Endothelial cell of umbilical vein (primary cell): ENCODE measurements at regions not wholly inside any gene's neighbourhood (a gene's known extent, or its start where the extent isn't known, plus 50 kb on each side); places are given as distances from the start of the nearest gene placed in this dataset.

Experiments
- BruUV-seq: library from RNA; stranded (reverse); fragments of 400-500 nt; replicated peaks from 2 replicates; lab custom pipeline; 2021; lab: Mats Ljungman, UMichigan
- CTCF ChIA-PET: fragments of 300-600, 350-600 bp; sonication (Branson Sonifier 250); formaldehyde crosslinking; loops from one replicate; lab custom pipeline; 2021; ENCODE audit warnings: antibody characterized with exemption, inconsistent platforms; lab: Charles Lee
- POLR2A ChIA-PET: fragments of 300-600, 350-600 bp; sonication (Branson Sonifier 250); formaldehyde crosslinking; loops from one replicate; lab custom pipeline; 2021; ENCODE audit warnings: antibody characterized with exemption, inconsistent platforms; lab: Charles Lee
- DNase-seq: peaks from one replicate; pipeline ENCODE4 v3.0.0-alpha.2; 2011; ENCODE audit warnings: low read depth, low spot score
- FAIRE-seq: peaks from 2 replicates; lab custom pipeline; 2011; peaks lifted over from hg19 to GRCh38; lab: Jason Lieb, UNC
- H2AFZ ChIP-seq: 2 replicates; pipeline ENCODE4 v1.6.0; 2012; ENCODE audit warnings: low read depth, low read length, control low read depth, inconsistent platforms
- H3K27ac ChIP-seq: 2 replicates; pipeline ENCODE4 v1.5.1; 2011; ENCODE audit warnings: low read depth, mild to moderate bottlenecking, control low read depth, low read length, moderate library complexity; ENCODE audit not compliant: insufficient read depth
- H3K27me3 ChIP-seq, 2 experiments: 2 replicates each; pipeline versions ENCODE4 v1.6.0 to v1.6.1; 2011; ENCODE audit warnings: low read length in 2 of 2, mixed read lengths in 1 of 2; ENCODE audit not compliant: control insufficient read depth in 2 of 2, insufficient read depth in 2 of 2
- H3K36me3 ChIP-seq, 2 experiments: 2 replicates in 1 of 2; 3 replicates in 1 of 2; pipeline ENCODE4 v1.5.1; 2011; ENCODE audit warnings: low read length in 2 of 2, mild to moderate bottlenecking in 1 of 2, moderate library complexity in 1 of 2; ENCODE audit not compliant: control insufficient read depth in 2 of 2, insufficient read depth in 2 of 2; ENCODE audit errors: extremely low read depth in 1 of 2
- H3K4me1 ChIP-seq: 3 replicates; pipeline ENCODE4 v1.5.1; 2011; ENCODE audit warnings: mild to moderate bottlenecking, low read length; ENCODE audit not compliant: control insufficient read depth, insufficient read depth; ENCODE audit errors: extremely low read depth
- H3K4me2 ChIP-seq: 2 replicates; pipeline ENCODE4 v1.6.1; 2011; ENCODE audit warnings: low read length, control low read depth, mixed read lengths; ENCODE audit not compliant: insufficient read depth
- H3K4me3 ChIP-seq, 3 experiments: fragments of 200-600 bp in 1 of 3; sonication (generic), shearing (Covaris generic) in 1 of 3; replicated peaks in 1 of 3; 2 replicates each; pipeline ENCODE4 v1.5.1; 2011 to 2016; ENCODE audit warnings: control low read depth in 3 of 3, low read length in 3 of 3, mild to moderate bottlenecking in 2 of 3, inconsistent platforms in 1 of 3, low read depth in 1 of 3, moderate library complexity in 1 of 3; ENCODE audit not compliant: insufficient read depth in 1 of 3
- H3K79me2 ChIP-seq: 2 replicates; pipeline ENCODE4 v1.6.0; 2012; ENCODE audit warnings: low read length, inconsistent platforms; ENCODE audit not compliant: control insufficient read depth, insufficient read depth
- H3K9ac ChIP-seq: replicated peaks from 2 replicates; pipeline ENCODE3; 2011; ENCODE audit warnings: low read length, control low read depth; ENCODE audit not compliant: insufficient read depth; ENCODE audit errors: extremely low read depth
- H3K9me1 ChIP-seq: replicated peaks from 3 replicates; pipeline ENCODE4 v1.6.0; 2011; ENCODE audit warnings: mild to moderate bottlenecking, low read length; ENCODE audit not compliant: control insufficient read depth, insufficient read depth; ENCODE audit errors: extremely low read depth
- H3K9me3 ChIP-seq: replicated peaks from 2 replicates; pipeline ENCODE4 v1.5.1; 2012; ENCODE audit warnings: low read length, inconsistent platforms; ENCODE audit not compliant: control insufficient read depth, insufficient read depth
- H4K20me1 ChIP-seq: replicated peaks from 2 replicates; pipeline ENCODE3; 2011; ENCODE audit warnings: mild to moderate bottlenecking, low read length; ENCODE audit not compliant: control insufficient read depth, insufficient read depth; ENCODE audit errors: extremely low read depth
- CTCF ChIP-seq, 2 donors: IDR thresholded peaks; 1 replicate in 1 of 2; 2 replicates in 1 of 2; pipeline ENCODE4 v1.5.1; 2011; ENCODE audit warnings: low read length in 2 of 2, mild to moderate bottlenecking in 2 of 2, moderate library complexity in 2 of 2, control low read depth in 1 of 2, inconsistent platforms in 1 of 2, low read depth in 1 of 2; ENCODE audit not compliant: insufficient read depth in 1 of 2; ENCODE audit errors: extremely low read depth in 1 of 2
- EZH2 ChIP-seq: IDR thresholded peaks from 2 replicates; pipeline ENCODE4 v1.6.1; 2012; ENCODE audit warnings: borderline replicate concordance, low read depth, mild to moderate bottlenecking, moderate library complexity, low read length, inconsistent platforms; ENCODE audit not compliant: severe bottlenecking
- FOS ChIP-seq: IDR thresholded peaks from 2 replicates; pipeline ENCODE4 v1.6.1; 2011; ENCODE audit warnings: mild to moderate bottlenecking, low read length, moderate library complexity, borderline replicate concordance; ENCODE audit not compliant: insufficient read depth
- GATA2 ChIP-seq: IDR thresholded peaks from 2 replicates; pipeline ENCODE4 v1.7.0; 2011; ENCODE audit warnings: low read depth, mild to moderate bottlenecking, moderate library complexity, mixed read lengths, low read length; ENCODE audit not compliant: insufficient read length, insufficient read depth
- MAX ChIP-seq: IDR thresholded peaks from 2 replicates; pipeline ENCODE4 v1.6.1; 2011; ENCODE audit not compliant: insufficient read depth, insufficient read length
- MYC ChIP-seq: IDR thresholded peaks from one replicate; pipeline ENCODE4 v1.6.1; 2011; ENCODE audit warnings: mild to moderate bottlenecking, low read depth, low read length
- dilution Hi-C: fragments of 300-500 bp; cut with MboI; formaldehyde crosslinking; loops from one replicate; pipeline ENCODE4 v1.15.0; 2019; ENCODE audit warnings: low sequenced_read_pairs; ENCODE audit not compliant: extremely low pct_ligation_motif_present
- intact Hi-C: fragments of 100-400 bp; cut with micrococcal nuclease; formaldehyde crosslinking; loops from one replicate; pipeline ENCODE4 v1.10.0; 2022

GRCh38 chr7:119452401-119452800 is 820.6 kb upstream of the KCND2 start:
- no peak for TF ChIP-seq EZH2
- TF ChIP-seq GATA2, result no peak
- TF ChIP-seq MYC, result no peak
- peak; percentile 21 for TF ChIP-seq FOS
- TF ChIP-seq MAX, result no peak
- no peak for TF ChIP-seq CTCF (IDR thresholded peaks at IDR 0.05; ENCODE audit: extremely low read depth in 1 of 2, insufficient read depth in 1 of 2, low read depth in 1 of 2, low read length in 2 of 2)
- BruUV-seq, result no TSS peak
- dilution Hi-C loops, result no loop called here
- intact Hi-C loops, result no loop called here
- no peaks in the 10 kb centered on the region for H3K9me3 ChIP-seq
- DNase-seq (no peak), FAIRE-seq (no peak)
- no peaks in the 10 kb centered on the region for H3K9me1 ChIP-seq
- no peak overlapping the region for H2AFZ ChIP-seq
- no peaks in the 10 kb centered on the region for H3K36me3 ChIP-seq
- H4K20me1 ChIP-seq, result no peaks in the 10 kb centered on the region
- H3K27me3 ChIP-seq, result no peaks in the 10 kb centered on the region
- no peak overlapping the region for H3K27ac ChIP-seq
- no peak overlapping the region for H3K4me2 ChIP-seq
- POLR2A ChIA-PET, result no interaction called here
- H3K4me3 ChIP-seq, result no peak overlapping the region
- H3K79me2 ChIP-seq, result no peaks in the 10 kb centered on the region
- no peak overlapping the region for H3K9ac ChIP-seq
- CTCF ChIA-PET, result interaction anchor here (0.5 kb wide), 1 partner anchor 1135 kb away, joined by 3 read pairs; no protein-coding TSS in a partner anchor
- H3K4me1 ChIP-seq, result no peaks in the 10 kb centered on the region
